HCT116 (cell line): ENCODE measurements at regions not wholly inside any gene's neighbourhood (a gene's known extent, or its start where the extent isn't known, plus 50 kb on each side); places are given as distances from the start of the nearest gene placed in this dataset.

Source experiments
- ATAC-seq: fragments of 200-7000 bp; cut with Tn5 transposase; 2 replicates; pipeline ENCODE4 v1.9.1; 2020; ENCODE audit warnings: mild to moderate bottlenecking, moderate library complexity
- BruUV-seq: library from RNA; stranded (reverse); fragments of 400-500 nt; replicated peaks from 2 replicates; lab custom pipeline; 2021; lab: Mats Ljungman, UMichigan
- CTCF ChIA-PET: fragments of 300-600 bp; sonication (Branson Sonifier 250); formaldehyde crosslinking; loops from one replicate; lab custom pipeline; 2021; ENCODE audit warnings: antibody characterized with exemption; lab: Charles Lee
- POLR2A ChIA-PET: fragments of 300-600, 350-600 bp; sonication (Branson Sonifier 250); formaldehyde crosslinking; loops from one replicate; lab custom pipeline; 2021; ENCODE audit warnings: antibody characterized with exemption; lab: Charles Lee
- RAD21 ChIA-PET, 2 experiments: fragments of 300-600 bp; sonication (Branson Sonifier 250); formaldehyde crosslinking; loops; one replicate each; lab custom pipeline; 2023; ENCODE audit warnings: low total read pairs in 2 of 2; ENCODE audit not compliant: uncharacterized antibody in 2 of 2, unreplicated experiment in 2 of 2, low non-redundant PET in 1 of 2; lab: Charles Lee
- DNase-seq: peaks from one replicate; pipeline ENCODE4 v3.0.0-alpha.2; 2010; ENCODE audit warnings: low read depth, low spot score
- H2AFZ ChIP-seq: fragments of 200-600 bp; shearing (Covaris generic), sonication (generic); 2 replicates; pipeline ENCODE4 v1.6.1; 2017; ENCODE audit warnings: low read depth, mixed run types, mixed read lengths, antibody characterized with exemption, low read length; ENCODE audit not compliant: poor library complexity, severe bottlenecking
- H3K27ac ChIP-seq: 2 replicates; pipeline ENCODE4 v1.5.1; 2012; ENCODE audit warnings: low read depth, low read length
- H3K27me3 ChIP-seq: fragments of 200-600 bp; sonication (generic); 2 replicates; pipeline ENCODE4 v1.6.1; 2016; ENCODE audit warnings: mixed run types, low read length, mixed read lengths; ENCODE audit not compliant: insufficient read depth
- H3K36me3 ChIP-seq, 2 experiments: fragments of 200-500 bp in 1 of 2; fragments of 200-600 bp in 1 of 2; sonication (Bioruptor generic) in 1 of 2; sonication (generic) in 1 of 2; 2 replicates each; pipeline versions ENCODE4 v1.5.1 to v1.6.1; 2014 to 2016; ENCODE audit warnings: low read length in 2 of 2, inconsistent platforms in 1 of 2, mixed read lengths in 1 of 2, mixed run types in 1 of 2; ENCODE audit not compliant: insufficient read depth in 2 of 2, control insufficient read depth in 1 of 2
- H3K4me1 ChIP-seq, 2 experiments: fragments of 200-600 bp in 1 of 2; sonication (generic) in 1 of 2; 2 replicates each; pipeline versions ENCODE4 v1.5.1 to v1.6.1; 2012 to 2017; ENCODE audit warnings: low read length in 2 of 2, inconsistent platforms in 1 of 2, mild to moderate bottlenecking in 1 of 2, mixed read lengths in 1 of 2, mixed run types in 1 of 2, moderate library complexity in 1 of 2; ENCODE audit not compliant: insufficient read depth in 2 of 2, control insufficient read depth in 1 of 2
- H3K4me2 ChIP-seq: fragments of 200-600 bp; sonication (generic); 2 replicates; pipeline ENCODE4 v1.6.1; 2017; ENCODE audit warnings: mixed run types, low read length, mixed read lengths
- H3K4me3 ChIP-seq, 2 experiments: fragments of 200-600 bp in 1 of 2; sonication (generic) in 1 of 2; replicated peaks in 1 of 2; 2 replicates each; pipeline ENCODE4 v1.5.1; 2011 to 2016; ENCODE audit warnings: low read length in 2 of 2, control low read depth in 1 of 2, low read depth in 1 of 2, mild to moderate bottlenecking in 1 of 2, mixed read lengths in 1 of 2, mixed run types in 1 of 2
- H3K79me2 ChIP-seq: fragments of 200-600 bp; sonication (generic); 2 replicates; pipeline ENCODE4 v1.6.1; 2017; ENCODE audit warnings: mild to moderate bottlenecking, mixed run types, low read length, moderate library complexity, mixed read lengths; ENCODE audit not compliant: insufficient read depth
- H3K9ac ChIP-seq: fragments of 200-600 bp; sonication (generic); 2 replicates; pipeline ENCODE4 v1.6.1; 2016; ENCODE audit warnings: low read length, mixed read lengths
- H3K9me2 ChIP-seq: fragments of 200-600 bp; sonication (generic), shearing (Covaris generic); 2 replicates; pipeline ENCODE4 v1.6.1; 2017; ENCODE audit warnings: mixed run types, mild to moderate bottlenecking, moderate library complexity; ENCODE audit not compliant: insufficient read depth
- H3K9me3 ChIP-seq, 2 experiments: fragments of 200-500 bp in 1 of 2; fragments of 200-600 bp in 1 of 2; sonication (Bioruptor generic) in 1 of 2; sonication (generic) in 1 of 2; 2 replicates each; pipeline ENCODE4 v1.6.1; 2014 to 2017; ENCODE audit warnings: low read length in 2 of 2, mixed read lengths in 2 of 2, inconsistent platforms in 1 of 2, low read depth in 1 of 2, mild to moderate bottlenecking in 1 of 2, mixed run types in 1 of 2, moderate library complexity in 1 of 2; ENCODE audit not compliant: control insufficient read depth in 1 of 2, insufficient read depth in 1 of 2
- H4K20me1 ChIP-seq: fragments of 200-600 bp; sonication (generic), shearing (Covaris generic); 2 replicates; pipeline ENCODE4 v1.6.1; 2017; ENCODE audit warnings: mixed run types, mild to moderate bottlenecking, moderate library complexity; ENCODE audit not compliant: insufficient read depth
- CBX3 ChIP-seq: IDR thresholded peaks from 2 replicates; pipeline ENCODE4 v1.6.1; 2012; ENCODE audit warnings: low read depth
- EGR1 ChIP-seq: IDR thresholded peaks from 2 replicates; pipeline ENCODE4 v1.6.1; 2012; ENCODE audit warnings: low read depth
- ELF1 ChIP-seq: IDR thresholded peaks from 2 replicates; pipeline ENCODE4 v1.6.1; 2012; ENCODE audit warnings: low read depth, borderline replicate concordance
- EZH2 ChIP-seq: fragments of 200-600 bp; sonication (generic); IDR thresholded peaks from 2 replicates; pipeline ENCODE4 v1.6.1; 2017; ENCODE audit warnings: antibody characterized with exemption, mixed run types
- EZH2phosphoT487 ChIP-seq: fragments of 200-600 bp; IDR thresholded peaks from 2 replicates; pipeline ENCODE4 v1.6.1; 2018; ENCODE audit warnings: antibody characterized with exemption, borderline replicate concordance
- FOSL1 ChIP-seq: IDR thresholded peaks from 2 replicates; pipeline ENCODE4 v1.6.1; 2012; ENCODE audit warnings: low read depth
- JUND ChIP-seq: IDR thresholded peaks from 2 replicates; pipeline ENCODE4 v1.6.1; 2012
- POLR2AphosphoS5 ChIP-seq: IDR thresholded peaks from 2 replicates; pipeline ENCODE4 v1.6.1; 2011; ENCODE audit warnings: mild to moderate bottlenecking, low read depth, low read length, moderate library complexity
- SRF ChIP-seq: IDR thresholded peaks from 2 replicates; pipeline ENCODE4 v1.6.1; 2012; ENCODE audit warnings: low read depth
- YY1 ChIP-seq: IDR thresholded peaks from 2 replicates; pipeline ENCODE4 v1.6.1; 2011; ENCODE audit warnings: low read length, low read depth, moderate library complexity, mild to moderate bottlenecking; ENCODE audit not compliant: insufficient replicate concordance; ENCODE audit errors: extremely low read depth
- ZNF274 ChIP-seq: fragments of 200-500 bp; sonication (Bioruptor generic); IDR thresholded peaks from 2 replicates; pipeline ENCODE4 v1.6.1; 2014; ENCODE audit warnings: mild to moderate bottlenecking, low read depth, low read length, inconsistent platforms
- intact Hi-C: fragments of 100-400 bp; cut with micrococcal nuclease; formaldehyde crosslinking; loops from 2 replicates; pipeline ENCODE4 v1.10.0; 2022
- TF ChIP-seq, protein P1 (sequence below): IDR thresholded peaks from 2 replicates; pipeline ENCODE4 v1.6.1; 2012
- TF ChIP-seq, protein P2 (sequence below): IDR thresholded peaks from 2 replicates; pipeline ENCODE4 v1.6.1; 2012
- TF ChIP-seq, protein P3 (sequence below), 3 experiments: fragments of 200-600 bp in 1 of 3; sonication (generic) in 1 of 3; IDR thresholded peaks in 2 of 3; conservative IDR thresholded peaks in 1 of 3; 2 replicates each; pipeline ENCODE4 v1.5.1; 2012 to 2017; ENCODE audit warnings: low read depth in 2 of 3, low read length in 2 of 3, antibody characterized with exemption in 1 of 3, borderline replicate concordance in 1 of 3, control low read depth in 1 of 3, mild to moderate bottlenecking in 1 of 3, mixed read lengths in 1 of 3, mixed run types in 1 of 3, moderate library complexity in 1 of 3; ENCODE audit not compliant: insufficient read depth in 1 of 3

DNA sequence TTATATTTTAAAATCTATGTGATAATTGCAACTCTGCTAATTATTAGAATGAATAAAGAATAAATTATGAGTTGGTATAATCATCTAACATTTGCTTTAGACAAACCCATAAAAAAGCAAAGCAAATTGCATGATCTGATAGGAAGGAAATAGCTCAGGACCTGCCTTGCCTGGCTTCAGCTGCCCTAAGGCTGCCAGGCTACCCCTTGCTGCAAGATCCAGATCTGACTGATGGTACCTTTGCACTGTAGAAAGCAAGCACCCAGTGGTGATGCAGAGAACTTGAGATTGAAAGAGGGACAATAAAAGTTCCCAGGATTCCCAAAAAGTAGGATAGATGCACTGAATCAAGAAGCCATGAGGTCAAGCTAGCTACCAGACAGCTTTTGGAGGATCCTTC, 100.9 kb upstream of the FSTL4 start:
- ChIA-PET POLR2A (no interaction called here), RAD21 (no interaction called here), CTCF (no interaction called here)
- ATAC-seq (no peak), DNase-seq (no peak)
- H3K4me3 ChIP-seq = no peak overlapping the region
- no peak overlapping the region for H3K27ac ChIP-seq
- no peak overlapping the region for H3K9ac ChIP-seq
- H3K4me1 ChIP-seq = no peaks in the 10 kb centered on the region
- H3K27me3 ChIP-seq = peaks cover 38% of the 10 kb centered on the region; the same call in 1 of the 2 replicates
- no peak overlapping the region for H2AFZ ChIP-seq
- no peak overlapping the region for H3K4me2 ChIP-seq
- no peaks in the 10 kb centered on the region for H4K20me1 ChIP-seq
- no peaks in the 10 kb centered on the region for H3K36me3 ChIP-seq
- H3K9me3 ChIP-seq = no peaks in the 10 kb centered on the region
- BruUV-seq = no TSS peak
- H3K79me2 ChIP-seq = no peaks in the 10 kb centered on the region
- intact Hi-C loops = no loop called here
- no peaks in the 10 kb centered on the region for H3K9me2 ChIP-seq
- TF ChIP-seq, protein P1, sequence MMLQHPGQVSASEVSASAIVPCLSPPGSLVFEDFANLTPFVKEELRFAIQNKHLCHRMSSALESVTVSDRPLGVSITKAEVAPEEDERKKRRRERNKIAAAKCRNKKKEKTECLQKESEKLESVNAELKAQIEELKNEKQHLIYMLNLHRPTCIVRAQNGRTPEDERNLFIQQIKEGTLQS = no peak
- TF ChIP-seq EZH2phosphoT487 = no peak
- TF ChIP-seq JUND = no peak
- TF ChIP-seq CBX3 = no peak
- TF ChIP-seq POLR2AphosphoS5 = no peak
- TF ChIP-seq, protein P2, sequence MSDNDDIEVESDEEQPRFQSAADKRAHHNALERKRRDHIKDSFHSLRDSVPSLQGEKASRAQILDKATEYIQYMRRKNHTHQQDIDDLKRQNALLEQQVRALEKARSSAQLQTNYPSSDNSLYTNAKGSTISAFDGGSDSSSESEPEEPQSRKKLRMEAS = no peak
- TF ChIP-seq EGR1 = no peak
- no peak for TF ChIP-seq SRF
- no peak for TF ChIP-seq YY1
- TF ChIP-seq, protein P3, sequence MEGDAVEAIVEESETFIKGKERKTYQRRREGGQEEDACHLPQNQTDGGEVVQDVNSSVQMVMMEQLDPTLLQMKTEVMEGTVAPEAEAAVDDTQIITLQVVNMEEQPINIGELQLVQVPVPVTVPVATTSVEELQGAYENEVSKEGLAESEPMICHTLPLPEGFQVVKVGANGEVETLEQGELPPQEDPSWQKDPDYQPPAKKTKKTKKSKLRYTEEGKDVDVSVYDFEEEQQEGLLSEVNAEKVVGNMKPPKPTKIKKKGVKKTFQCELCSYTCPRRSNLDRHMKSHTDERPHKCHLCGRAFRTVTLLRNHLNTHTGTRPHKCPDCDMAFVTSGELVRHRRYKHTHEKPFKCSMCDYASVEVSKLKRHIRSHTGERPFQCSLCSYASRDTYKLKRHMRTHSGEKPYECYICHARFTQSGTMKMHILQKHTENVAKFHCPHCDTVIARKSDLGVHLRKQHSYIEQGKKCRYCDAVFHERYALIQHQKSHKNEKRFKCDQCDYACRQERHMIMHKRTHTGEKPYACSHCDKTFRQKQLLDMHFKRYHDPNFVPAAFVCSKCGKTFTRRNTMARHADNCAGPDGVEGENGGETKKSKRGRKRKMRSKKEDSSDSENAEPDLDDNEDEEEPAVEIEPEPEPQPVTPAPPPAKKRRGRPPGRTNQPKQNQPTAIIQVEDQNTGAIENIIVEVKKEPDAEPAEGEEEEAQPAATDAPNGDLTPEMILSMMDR (IDR thresholded peaks at IDR 0.05 in 2 of 3, conservative IDR thresholded peaks at IDR 0.05 in 1 of 3; ENCODE audit: borderline replicate concordance in 1 of 3, insufficient read depth in 1 of 3, low read depth in 2 of 3, low read length in 2 of 3) = no peak
- TF ChIP-seq ZNF274 = no peak
- no peak for TF ChIP-seq EZH2
- TF ChIP-seq FOSL1 = no peak
- TF ChIP-seq ELF1 = no peak
